ENCODE measurements at regions not wholly inside any gene's neighbourhood (a gene's known extent, or its start where the extent isn't known, plus 50 kb on each side); places are given as distances from the start of the nearest gene placed in this dataset.

DNA sequence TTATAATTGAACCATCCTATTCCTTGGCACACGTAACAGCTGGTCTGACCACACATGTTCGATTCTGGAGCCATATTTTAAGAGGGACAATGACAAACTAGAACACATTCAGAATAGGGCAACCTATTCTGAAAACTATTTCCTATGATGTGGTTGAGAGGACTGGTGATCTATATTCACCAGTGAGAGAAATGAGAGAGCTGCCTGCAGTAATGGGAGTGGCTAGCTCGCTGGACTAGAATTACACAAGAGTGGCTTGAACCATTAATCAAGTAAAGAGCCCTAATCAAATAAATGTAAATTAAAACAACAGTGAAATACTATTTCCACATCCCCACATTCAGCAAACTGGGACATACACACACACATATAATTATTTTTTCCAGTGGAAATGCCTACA is 55.3 kb upstream of the LY86 start:
- DNase-seq = no peak

DNA sequence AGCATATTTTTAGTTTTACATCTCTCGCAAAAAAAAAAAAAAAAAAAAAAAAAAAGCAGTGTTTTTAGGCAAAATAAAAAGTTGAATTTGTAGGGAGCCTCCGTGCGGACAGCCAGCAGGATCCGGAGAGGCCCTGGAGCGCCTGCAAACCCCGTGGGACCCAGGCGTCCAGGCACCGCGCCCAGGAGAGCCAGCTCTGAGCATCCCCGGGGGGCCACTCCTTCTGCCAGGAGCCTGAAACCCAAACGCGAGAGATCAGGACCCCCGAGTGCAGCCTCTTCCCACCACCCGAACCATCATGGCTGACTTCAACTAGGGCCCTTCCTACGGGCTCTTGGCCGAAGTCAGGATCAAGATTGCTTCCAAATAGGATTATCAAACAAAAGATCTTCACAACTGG is 54.1 kb upstream of the LY86 start:
- DNase-seq = no peak

DNA sequence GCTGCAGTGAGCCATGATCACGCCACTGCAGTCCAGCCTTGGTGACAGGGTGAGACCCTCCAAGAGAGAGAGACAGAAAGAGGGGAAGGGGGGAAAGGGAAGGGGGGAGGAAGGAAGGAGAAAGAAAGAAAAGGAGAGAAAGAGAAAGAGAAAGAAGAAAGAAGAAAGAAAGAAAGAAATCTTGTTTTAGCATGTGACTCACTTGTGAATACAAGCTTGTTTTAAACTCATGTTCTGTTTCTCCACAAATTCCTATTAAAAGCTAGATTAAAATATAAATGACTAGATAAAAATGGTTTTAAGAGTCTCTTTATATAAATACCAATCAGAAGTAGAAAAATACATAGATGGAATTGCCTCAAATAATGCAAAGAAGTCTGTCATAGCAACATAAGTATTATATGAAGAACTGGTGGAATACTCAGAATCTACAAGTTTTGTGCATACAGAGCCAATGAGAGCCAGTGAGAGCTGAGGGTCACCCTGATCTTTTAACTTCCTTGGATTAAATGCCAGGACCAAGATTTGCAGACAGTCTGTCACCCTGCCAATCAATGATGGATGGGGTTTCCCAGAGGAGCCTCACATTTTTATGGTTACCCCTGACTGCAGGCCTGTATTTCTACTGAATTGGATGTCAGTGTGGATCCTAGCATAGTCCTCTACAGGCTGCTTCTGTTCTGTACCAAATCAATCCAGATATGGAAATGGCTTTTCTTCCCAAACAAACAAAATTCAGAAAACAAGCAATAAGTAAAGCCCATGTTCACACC is 50.8 kb upstream of the LY86 start:
- no peak for DNase-seq

DNA sequence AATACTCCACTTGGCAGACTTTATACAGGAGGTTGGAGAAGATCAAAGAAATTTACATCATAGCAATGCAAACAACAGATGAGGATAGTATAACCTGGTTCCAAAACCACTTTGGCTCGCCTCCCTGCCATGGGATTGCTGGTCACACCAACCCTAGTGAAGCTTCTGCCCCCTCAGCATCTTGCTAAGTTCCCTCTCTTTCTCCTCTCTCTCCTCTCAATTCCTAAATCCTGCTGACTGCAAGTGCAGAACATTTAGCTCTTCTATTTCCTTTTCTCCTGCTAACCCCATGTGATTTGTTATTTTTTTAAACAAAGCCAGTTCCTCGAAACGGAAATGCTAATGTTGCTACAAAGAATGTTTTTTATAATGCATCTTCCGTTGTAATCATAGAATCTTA is 50.3 kb upstream of the LY86 start:
- no peak for DNase-seq
